GM21526 (cell line): ENCODE measurements at regions not wholly inside any gene's neighbourhood (a gene's known extent, or its start where the extent isn't known, plus 50 kb on each side); places are given as distances from the start of the nearest gene placed in this dataset.
"Not testable (repeated sequence)": the region's sequence is repeated elsewhere in the genome, so short reads cannot be mapped to it uniquely, and the experiment has no call there.

Source experiments
- ATAC-seq: cut with Tn5 transposase; IDR thresholded peaks from one replicate; pipeline ENCODE4 v1.9.1; 2021; ENCODE audit warnings: moderate library complexity; ENCODE audit not compliant: unreplicated experiment, low FRiP score

GRCh38 chr7:125299003-125299765, 369.6 kb upstream of the POT1 start:
- no peak for ATAC-seq

- ATAC-seq, result no peak
These were observed 350.3 kb upstream of the POT1 start for GRCh38 chr7:125279961-125280360.

DNA sequence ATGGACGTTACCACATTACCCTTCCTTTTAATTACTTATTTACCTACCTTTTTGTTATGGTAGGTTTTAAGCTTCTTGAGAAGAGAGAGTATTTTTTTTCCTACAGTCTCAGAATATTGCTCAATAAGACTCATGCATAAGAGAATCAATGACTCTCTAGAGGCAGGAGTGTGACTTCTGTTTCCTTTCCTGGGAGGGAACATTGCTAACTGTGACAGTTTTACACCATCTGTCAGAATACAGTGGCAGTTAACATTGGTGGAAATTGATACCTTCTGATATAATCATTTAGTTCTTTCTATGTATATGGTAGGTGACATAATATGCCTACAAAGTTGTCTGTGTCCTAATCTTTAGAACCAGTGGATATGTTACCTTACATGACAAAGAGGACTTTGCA, 348.7 kb upstream of the POT1 start:
- ATAC-seq, result no peak

DNA sequence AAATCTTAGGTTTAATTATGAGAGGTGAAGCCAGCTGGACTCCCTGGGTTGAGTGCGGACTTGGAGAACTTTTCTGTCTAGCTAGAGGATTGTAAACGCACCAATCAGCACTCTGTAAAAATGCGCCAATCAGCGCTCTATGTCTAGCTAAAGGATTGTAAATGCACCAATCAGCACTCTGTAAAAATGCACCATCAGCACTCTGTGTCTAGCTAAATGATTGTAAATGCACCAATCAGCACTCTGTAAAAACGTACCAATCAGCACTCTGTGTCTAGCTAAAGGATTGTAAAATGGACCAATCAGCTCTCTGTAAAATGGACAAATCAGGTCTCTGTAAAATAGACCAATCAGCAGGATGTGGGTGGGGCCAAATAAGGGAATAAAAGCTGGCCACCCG, 345.1 kb upstream of the POT1 start:
- not testable (repeated sequence) for ATAC-seq

DNA sequence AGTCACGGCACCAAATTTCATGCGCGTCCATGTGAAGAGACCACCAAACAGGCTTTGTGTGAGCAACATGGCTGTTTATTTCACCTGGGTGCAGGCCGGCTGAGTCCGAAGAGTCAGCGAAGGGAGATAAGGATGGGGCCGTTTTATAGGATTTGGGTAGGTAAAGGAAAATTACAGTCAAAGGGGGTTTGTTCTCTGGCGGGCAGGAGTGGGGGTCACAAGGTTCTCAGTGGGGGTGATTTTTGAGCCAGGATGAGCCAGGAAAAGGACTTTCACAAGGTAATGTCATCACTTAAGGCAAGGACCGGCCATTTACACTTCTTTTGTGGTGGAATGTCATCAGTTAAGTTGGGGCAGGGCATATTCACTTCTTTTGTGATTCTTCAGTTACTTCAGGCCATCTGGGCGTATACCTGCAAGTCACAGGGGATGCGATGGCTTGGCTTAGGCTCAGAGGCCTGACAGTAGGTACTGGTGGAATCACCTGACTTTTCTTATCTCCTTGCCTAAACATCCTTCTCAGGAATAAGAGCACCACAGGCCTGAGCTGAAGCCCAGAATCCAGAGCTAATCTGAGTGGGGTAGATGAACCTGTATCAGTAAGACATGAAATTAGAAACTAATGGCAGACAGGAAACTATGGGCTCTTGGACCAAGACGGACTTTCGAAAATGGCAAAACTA, 334.7 kb upstream of the POT1 start:
- not testable (repeated sequence) for ATAC-seq

GRCh38 chr7:125258876-125259417, 329.3 kb upstream of the POT1 start:
- not testable (repeated sequence) for ATAC-seq

GRCh38 chr7:125257617-125258016, 328.0 kb upstream of the POT1 start:
- ATAC-seq, result no peak

DNA sequence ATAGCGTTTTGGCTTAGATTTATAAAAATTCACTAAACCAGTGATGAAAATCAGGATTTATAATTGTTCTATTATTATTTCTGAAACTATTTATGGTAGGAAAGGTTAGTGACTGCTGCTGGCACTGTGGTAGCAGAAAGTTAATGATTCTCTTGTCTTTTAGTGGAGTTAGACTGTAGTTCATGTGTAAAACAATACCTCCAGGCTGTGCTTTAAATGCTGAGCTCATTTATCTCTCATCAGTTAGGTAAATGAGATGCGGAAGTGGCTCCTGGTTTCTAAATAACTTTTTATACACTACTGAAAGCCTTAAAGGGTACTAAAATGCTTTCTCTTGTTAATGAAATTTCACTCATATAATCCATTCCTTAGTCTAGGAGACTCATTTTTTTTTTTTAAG, 326.8 kb upstream of the POT1 start:
- no peak for ATAC-seq

GRCh38 chr7:125255810-125256209, 326.2 kb upstream of the POT1 start:
- no peak for ATAC-seq

GRCh38 chr7:125254566-125254965, 324.9 kb upstream of the POT1 start:
- ATAC-seq, result no peak

- ATAC-seq, result no peak
These were observed 324.0 kb upstream of the POT1 start for GRCh38 chr7:125253452-125254190.

DNA sequence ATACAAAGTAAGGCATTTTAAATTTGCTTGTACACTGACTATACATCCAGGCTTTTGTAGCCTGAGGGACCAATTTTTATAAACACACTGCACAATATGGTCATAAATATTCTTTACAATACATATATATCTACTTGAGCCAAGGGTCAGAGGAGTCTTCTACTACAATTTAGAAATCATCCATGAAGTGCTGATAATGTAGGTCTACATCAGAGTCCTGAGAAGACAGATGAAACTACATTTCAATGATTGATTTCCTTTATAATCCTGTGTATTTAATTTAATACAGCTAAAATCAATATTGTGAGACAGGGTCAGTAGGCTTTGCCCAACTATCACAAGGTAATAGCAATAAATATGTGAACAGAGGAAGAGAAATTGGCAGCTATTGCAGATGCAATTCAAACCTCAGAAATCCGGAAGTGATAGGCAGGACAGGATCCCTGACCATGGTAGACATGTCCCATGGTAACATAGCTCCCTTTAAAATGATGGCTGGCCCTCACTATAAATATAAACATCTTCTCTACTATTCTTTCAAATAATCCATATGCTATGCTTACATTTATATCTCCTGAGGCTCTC, 318.0 kb upstream of the POT1 start:
- no peak for ATAC-seq

DNA sequence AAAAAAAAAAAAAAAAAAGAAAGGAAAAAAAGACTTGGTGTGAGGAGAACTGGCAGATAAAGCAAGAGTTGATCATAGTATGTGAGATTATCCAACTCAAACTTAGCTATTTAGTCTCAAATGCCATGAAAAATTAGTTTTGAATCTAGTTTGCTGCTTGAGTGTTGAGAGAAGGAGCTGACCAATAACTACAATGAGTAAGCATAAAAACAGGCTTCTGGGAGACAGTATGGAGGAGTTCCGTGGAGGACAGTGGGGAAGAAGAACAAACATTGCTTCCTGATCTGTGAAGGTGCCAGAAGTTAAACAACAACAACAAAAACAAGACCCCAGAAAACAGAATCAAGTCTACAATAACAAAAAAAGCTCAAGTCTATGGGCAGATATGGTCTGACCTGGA, 317.1 kb upstream of the POT1 start:
- ATAC-seq, result no peak

GRCh38 chr7:125241548-125241947, 311.9 kb upstream of the POT1 start:
- ATAC-seq, result no peak

DNA sequence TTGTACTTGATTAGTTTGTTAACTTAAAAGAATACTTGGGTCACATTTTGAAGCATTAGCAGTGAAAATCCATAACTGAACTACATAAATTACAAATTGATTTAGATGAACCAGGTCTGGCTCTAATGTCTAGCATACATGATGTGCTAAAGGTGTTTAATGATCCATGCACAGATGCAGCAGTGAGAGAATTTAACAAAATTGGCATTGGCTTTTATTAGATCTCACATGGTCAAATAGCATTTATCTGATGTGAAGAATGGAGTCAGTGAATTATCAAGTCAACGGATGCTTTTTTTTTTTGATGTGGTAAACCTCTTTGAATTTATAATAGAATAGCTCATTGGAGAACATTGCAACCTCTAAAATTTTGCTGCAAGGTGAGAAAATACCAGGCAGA, 293.0 kb upstream of the POT1 start:
- no peak for ATAC-seq

DNA sequence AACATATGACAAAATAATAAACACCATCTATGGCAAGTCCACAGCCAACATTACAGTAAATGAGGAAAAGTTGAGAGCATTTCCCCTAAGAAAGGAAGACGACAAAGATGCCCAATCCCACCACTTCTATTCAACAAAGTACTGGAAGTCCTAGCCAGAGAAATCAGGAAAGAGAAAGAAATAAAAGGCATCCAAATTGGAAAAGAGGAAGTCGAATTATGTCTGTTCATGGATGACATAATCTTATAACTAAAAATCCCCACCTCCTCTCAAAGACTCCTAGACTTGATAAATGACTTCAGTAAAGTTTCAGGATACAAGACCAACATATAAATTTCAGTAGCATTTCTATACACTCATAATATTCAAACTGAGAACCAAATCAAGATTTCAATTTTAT, 288.5 kb upstream of the POT1 start:
- ATAC-seq, result no peak

GRCh38 chr7:125201002-125201401, 271.4 kb upstream of the POT1 start:
- ATAC-seq, result no peak

DNA sequence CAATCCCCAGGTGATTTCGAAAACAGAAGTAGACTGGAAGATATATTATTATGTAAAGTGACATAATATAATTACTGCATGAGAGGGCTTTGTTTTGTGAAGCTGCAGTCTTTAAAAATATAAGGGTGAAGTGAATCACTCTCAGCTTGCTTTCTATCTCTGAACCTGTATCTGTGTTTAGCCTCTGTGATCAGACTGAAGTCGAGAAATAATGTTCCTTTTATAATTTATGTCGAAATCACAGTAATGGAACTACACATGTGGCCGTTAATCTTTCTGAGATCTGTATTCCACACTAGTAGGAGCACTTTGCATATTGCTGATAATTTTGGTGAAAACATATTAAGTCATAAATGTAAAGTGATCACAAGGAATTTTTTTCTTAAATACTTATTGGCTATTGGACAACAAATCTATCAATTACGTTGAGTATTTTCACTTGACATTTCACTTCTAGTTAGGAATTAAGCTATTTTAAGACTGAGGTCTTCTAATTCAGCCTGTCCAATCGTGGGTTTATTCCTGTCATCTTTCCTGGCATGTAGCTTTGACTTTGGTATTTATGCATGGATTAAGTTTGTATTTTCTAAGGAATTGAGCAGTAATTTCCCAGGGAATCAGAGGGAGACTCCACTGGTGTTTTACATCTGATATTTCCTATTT, 268.2 kb upstream of the POT1 start:
- no peak for ATAC-seq

GRCh38 chr7:125195156-125195555, 265.5 kb upstream of the POT1 start:
- no peak for ATAC-seq

DNA sequence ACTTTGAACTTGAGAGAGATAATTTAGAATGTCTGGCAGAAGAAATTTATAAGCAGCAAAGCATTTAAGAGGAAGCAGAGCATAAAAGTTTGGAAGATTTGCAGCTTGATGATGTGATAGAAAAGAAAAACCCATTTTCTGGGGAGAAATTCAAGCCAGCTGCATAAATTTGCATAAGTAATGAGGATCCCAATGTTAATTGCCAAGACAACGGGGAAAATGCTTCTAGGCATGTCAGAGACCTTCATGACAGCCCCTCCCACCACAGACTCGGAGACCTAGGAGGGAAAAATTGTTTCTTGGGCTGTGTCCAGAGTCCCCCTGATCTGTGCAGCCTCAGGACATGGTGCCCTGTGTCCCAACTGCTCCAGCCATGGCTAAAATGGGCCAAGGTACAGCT, 263.6 kb upstream of the POT1 start:
- ATAC-seq, result no peak
